GM18519 (cell line): ENCODE measurements at regions not wholly inside any gene's neighbourhood (a gene's known extent, or its start where the extent isn't known, plus 50 kb on each side); places are given as distances from the start of the nearest gene placed in this dataset.

ENCODE experiments used
- ATAC-seq: cut with Tn5 transposase; IDR thresholded peaks from one replicate; pipeline ENCODE4 v1.9.1; 2021; ENCODE audit warnings: mild to moderate bottlenecking, moderate library complexity; ENCODE audit not compliant: unreplicated experiment, low FRiP score

DNA sequence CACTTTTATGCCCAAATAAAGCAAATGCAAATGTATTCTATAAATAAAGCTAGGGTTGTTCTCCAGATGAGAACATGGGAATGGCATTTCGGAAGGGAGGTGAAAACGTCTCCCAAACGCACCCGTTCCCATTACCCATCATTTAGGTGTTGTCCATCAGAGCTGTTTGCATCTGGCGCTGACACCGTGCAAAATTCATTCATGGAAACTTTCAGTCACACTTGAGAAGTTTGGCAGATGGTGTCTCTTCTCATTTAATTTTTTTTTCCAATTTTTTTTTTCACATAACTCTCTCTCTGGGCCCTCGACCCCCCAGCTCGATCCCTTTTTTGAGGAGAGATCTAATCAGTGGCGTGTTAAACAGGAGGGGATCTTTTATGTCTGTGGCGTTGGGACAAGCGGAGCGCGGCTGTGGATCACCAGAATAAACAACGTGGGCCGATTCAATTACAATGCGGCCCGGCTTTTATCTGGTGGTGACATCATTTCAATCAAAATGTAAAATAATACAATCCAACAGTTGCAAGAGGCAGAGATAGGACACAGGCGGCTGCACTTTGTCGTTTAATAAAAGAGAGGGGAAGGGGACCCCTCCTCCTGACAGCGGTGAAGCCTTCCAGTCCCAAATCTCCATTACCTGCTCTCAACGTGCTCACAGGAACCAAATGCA, 246.1 kb upstream of the IRX4 start:
- no peak for ATAC-seq

GRCh38 chr5:2126512-2126911, 243.8 kb upstream of the IRX4 start:
- no peak for ATAC-seq

GRCh38 chr5:2125901-2126265, 243.2 kb upstream of the IRX4 start:
- ATAC-seq, result no peak

- no peak for ATAC-seq
Measured at GRCh38 chr5:2125171-2125900, 242.6 kb upstream of the IRX4 start.

DNA sequence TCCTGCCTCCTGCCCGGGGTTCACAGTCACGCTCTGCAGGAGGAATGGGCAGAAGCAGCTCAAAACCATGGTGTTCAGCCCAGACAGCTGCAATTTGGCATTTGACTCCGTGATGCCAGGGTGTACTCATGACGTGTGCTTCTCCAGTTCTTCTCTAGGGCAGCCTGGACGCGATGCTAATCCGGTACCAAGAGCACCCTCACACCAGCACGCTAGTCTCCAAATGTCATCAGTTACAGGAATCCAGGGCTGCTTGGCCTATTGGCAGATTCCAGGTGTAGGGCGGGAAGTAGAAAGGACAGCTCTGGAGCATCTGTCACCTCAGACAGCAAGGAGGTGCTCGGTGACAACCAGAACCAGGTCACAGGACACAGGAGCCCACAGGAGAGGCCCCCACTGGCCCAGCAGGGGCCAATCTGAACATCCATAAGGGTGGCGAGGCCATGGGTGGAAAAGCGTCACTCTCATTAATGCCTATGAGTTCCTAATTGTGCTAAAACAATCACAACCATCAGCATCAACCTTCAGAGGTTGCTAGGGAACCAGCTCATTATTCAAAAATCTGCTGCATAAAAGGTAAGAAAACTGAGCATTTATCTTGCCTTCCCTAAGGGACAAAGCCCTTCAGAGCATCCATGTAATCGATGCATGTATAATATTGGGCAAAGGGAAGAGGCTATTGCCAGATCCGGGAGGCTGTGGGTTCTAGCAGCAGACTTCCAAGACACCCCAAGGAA, 241.9 kb upstream of the IRX4 start:
- no peak for ATAC-seq

DNA sequence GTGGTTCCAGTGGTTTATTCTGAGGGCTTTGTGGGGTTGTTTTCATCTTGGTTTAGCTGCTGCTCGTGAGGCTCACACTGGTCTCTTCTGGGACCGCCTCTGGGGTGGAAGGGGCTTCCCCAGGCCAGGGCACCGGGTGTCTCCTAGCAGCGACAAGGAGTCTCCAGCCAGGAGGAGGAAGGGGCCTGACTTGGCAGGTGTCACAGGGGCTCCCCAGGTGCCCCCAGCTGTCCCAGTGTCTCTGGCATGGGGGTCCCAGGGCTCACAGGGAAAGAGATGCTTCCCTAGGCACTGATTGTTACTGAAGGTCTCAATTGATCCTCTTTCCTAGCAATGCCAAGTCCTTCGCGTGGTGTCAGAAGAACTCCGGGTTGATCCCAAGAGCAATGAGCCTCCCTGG, 241.1 kb upstream of the IRX4 start:
- no peak for ATAC-seq

GRCh38 chr5:2120361-2120760, 237.6 kb upstream of the IRX4 start:
- ATAC-seq, result no peak

DNA sequence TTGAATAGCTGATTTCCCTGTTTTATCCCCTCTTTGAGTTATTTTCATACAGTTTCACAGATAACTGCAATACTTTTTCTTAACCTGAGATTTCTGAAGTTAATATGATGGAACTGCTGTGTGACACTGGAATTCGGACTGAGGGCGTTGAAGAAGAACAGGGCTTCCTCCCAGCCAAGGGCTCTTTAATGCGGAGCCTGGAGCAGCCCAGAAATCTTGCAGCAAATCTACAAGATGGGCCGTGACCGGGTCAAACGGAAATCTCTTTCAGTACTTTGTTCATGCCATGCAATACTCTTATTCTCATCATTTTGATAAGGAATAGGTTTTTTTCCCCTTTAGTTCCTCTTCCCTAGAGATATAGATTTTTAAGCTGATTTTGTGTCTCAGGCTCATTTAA, 236.8 kb upstream of the IRX4 start:
- no peak for ATAC-seq

GRCh38 chr5:2113348-2114131, 230.8 kb upstream of the IRX4 start:
- no peak for ATAC-seq

GRCh38 chr5:2112173-2113025, 229.7 kb upstream of the IRX4 start:
- ATAC-seq, result no peak

DNA sequence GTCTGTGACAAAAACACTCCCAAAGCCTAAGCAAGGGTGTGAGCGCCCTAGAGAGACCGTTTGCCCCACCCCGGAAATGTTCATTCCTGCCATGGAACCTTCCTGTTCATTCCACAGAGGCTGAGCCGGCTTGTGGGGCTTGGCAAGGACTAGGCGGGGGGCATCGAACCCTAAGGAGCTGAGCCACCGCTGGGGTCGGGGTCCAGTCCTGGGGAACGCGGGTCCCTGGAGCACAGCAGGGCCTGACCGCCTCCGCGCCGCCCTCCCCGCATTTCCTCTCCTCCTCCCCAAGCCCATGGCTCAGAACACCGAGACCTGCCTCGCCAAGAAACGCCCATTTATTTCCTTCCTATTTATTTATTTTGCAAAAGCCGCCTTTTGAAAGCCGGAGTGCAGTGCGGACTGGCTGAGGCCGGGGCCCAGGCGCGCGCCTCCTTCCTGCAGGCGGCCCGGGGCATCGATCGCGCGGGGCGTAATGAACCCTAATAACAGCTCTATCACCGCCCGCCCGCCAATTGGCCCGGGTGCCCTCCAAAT, 228.9 kb upstream of the IRX4 start:
- ATAC-seq, result no peak

DNA sequence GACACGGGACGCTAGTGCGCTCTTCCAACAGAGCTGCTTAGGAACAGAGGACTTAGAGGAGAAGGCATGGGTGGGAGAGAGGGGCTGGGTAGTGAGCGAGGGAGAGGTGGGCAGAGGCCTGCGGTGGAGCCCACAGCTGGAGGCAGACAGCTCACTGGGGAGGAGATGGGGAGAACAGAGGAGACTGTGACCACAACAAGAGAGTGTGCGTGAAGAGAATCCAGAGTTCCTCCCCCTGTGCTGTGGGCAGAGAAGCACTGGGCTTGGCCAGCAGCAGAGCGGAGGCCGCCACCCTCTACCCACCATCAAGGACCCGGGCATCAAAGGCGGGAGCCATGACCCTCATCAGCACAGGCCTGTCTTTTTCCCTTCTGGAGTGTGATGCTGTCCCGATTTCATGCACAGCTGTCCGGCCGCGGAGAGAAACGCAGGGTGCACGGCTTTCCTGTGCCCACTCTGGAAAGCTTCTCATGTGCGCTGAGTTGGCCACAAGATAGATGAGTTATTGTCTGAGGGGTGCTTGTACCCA, 228.3 kb upstream of the IRX4 start:
- no peak for ATAC-seq

- ATAC-seq, result no peak
Measured at GRCh38 chr5:2110137-2110933, 227.6 kb upstream of the IRX4 start.

DNA sequence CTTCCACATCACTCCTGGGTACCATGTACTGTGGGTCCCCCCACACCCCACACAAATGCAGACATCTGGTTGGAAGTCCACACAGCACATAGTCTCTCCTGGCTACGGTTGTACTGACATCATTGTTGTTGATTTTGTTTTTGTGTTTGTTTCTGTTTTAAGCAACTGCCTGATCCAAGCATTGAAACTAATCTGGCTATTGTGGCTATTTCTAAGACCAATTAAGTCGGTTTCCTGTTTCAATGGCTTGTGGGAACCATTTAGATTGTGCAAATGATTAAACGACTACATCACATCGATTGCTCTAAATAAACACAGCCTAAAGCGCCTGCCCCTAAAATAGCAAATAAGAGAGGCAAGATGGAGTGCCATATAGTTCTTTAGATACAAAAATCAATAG, 226.8 kb upstream of the IRX4 start:
- ATAC-seq, result no peak

- ATAC-seq, result no peak
Measured at GRCh38 chr5:2106721-2107120, 224.0 kb upstream of the IRX4 start.

DNA sequence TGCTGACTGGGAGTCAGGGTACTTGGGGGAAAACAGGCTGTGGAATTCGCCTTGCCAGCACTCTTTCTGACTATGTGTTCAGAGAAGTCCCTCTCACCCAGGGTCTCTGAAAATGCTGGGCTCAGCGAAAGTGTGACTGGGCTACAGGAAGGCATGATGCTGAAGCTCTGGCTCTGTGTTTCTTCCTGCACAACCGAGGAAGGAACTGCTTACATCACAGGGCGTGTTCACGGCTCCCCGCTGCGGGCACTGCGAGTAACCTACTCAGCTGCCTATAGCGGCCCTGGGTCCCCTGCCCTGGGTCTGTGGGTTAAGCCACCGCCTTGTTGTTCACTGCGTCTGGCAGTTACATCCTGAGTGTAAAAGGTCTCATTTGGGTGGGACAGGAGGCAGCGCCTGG, 222.4 kb upstream of the IRX4 start:
- ATAC-seq, result no peak

DNA sequence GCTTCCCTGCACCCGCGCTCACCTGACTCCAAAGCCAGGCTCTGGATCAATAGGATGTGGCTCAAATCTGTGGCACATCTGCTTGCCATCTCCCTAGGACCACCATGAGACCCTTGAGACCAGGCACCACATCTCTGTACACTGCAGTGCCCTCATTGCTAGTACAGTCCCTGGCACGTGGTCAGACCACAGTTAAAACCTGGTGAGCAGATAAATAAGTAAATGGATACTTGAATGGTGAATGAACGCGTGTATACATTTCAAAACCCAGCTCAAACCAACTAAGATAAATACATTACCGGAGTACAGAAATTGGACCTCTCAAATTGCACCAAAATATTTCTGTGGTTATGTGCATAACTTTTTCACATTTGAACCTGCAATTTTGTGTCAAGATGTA, 221.2 kb upstream of the IRX4 start:
- ATAC-seq, result no peak

DNA sequence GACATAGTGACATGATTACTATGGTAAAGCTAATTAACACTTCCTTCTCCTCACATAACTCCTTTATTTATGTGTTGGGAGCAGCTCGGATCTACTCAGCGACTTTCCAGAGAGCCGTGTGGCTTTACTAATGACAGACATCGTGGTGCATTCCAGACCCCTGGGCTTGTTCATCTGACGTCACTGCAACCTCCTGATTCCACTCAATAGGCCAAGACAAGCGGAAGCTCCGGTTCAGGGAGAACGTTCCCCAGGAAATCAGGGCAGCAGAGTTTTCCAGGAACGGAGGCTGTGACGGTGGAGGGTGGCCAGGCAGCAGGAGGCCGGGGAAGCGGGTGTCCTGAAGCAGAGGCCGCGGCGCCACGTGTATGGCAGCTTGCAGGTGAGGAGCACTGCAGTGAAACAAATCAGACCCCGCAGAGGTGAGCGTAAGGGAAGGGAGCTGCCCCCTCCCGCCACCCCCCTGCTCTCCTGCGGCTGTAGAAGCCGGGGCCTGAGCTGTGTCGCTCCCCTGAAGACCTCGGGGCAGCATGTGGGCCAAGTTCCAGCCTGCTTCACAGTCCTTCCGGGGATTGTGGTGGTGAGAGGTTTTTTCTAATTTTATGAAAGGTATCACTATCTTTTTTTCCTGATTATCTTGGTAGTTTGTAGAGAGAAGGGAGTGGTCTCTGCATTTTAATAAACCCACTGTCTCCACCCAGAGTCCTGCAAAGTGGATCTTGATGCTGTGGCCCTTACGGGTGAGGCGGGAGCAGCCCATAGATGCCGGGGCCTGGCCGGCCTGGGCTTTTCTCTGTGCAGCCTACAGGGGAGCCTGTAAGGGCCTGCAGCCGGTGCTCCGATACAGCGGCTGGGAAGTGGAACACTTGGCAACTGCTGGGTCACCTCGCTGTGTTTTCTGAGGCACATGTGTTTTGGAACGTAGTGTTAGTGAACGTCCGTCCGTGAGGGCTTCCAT, 220.4 kb upstream of the IRX4 start:
- no peak for ATAC-seq
